GM23338 (cell line): ENCODE measurements at regions not wholly inside any gene's neighbourhood (a gene's known extent, or its start where the extent isn't known, plus 50 kb on each side); places are given as distances from the start of the nearest gene placed in this dataset.

ENCODE experiments used
- ATAC-seq: fragments of 200-7000 bp; cut with Tn5 transposase; 3 replicates; pipeline ENCODE4 v1.9.1; 2020
- DNase-seq: peaks from one replicate; pipeline ENCODE4 v3.0.0-alpha.2; 2015; ENCODE audit warnings: low spot score
- H2AFZ ChIP-seq: fragments of 200-600 bp; sonication (generic); 2 replicates; pipeline ENCODE4 v1.8.0; 2016; ENCODE audit warnings: antibody characterized with exemption, mild to moderate bottlenecking, moderate library complexity
- H3F3A ChIP-seq: fragments of 200-600 bp; sonication (generic); replicated peaks from 2 replicates; pipeline ENCODE4 v1.8.0; 2017; ENCODE audit warnings: antibody characterized with exemption, mixed run types, low read depth
- H3K27ac ChIP-seq: fragments of 200-600 bp; sonication (generic); 2 replicates; pipeline ENCODE4 v1.6.1; 2016; ENCODE audit warnings: low read depth
- H3K27me3 ChIP-seq: fragments of 200-600 bp; sonication (generic); 2 replicates; pipeline ENCODE4 v1.8.0; 2016; ENCODE audit warnings: mild to moderate bottlenecking, mixed run types, moderate library complexity; ENCODE audit not compliant: insufficient read depth
- H3K36me3 ChIP-seq: fragments of 200-600 bp; sonication (generic); 2 replicates; pipeline ENCODE4 v1.8.0; 2016; ENCODE audit warnings: mild to moderate bottlenecking; ENCODE audit not compliant: insufficient read depth
- H3K4me1 ChIP-seq: fragments of 200-600 bp; sonication (generic); 2 replicates; pipeline ENCODE4 v1.8.0; 2016; ENCODE audit warnings: mild to moderate bottlenecking, moderate library complexity; ENCODE audit not compliant: insufficient read depth
- H3K4me2 ChIP-seq: fragments of 200-600 bp; sonication (generic); 2 replicates; pipeline ENCODE4 v1.7.1; 2017; ENCODE audit warnings: mixed run types
- H3K4me3 ChIP-seq: fragments of 200-600 bp; sonication (generic); 2 replicates; pipeline ENCODE4 v1.6.1; 2016; ENCODE audit warnings: mixed run types
- H3K79me2 ChIP-seq: fragments of 200-600 bp; sonication (generic); replicated peaks from 2 replicates; pipeline ENCODE4 v1.8.0; 2017; ENCODE audit warnings: mild to moderate bottlenecking; ENCODE audit not compliant: insufficient read depth
- H3K9me2 ChIP-seq: fragments of 200-600 bp; sonication (generic); 2 replicates; pipeline ENCODE4 v1.8.0; 2017; ENCODE audit not compliant: insufficient read depth
- H4K20me1 ChIP-seq: fragments of 200-600 bp; sonication (generic); replicated peaks from 2 replicates; pipeline ENCODE4 v1.8.0; 2017; ENCODE audit warnings: mild to moderate bottlenecking; ENCODE audit not compliant: insufficient read depth
- H3K27ac Mint-ChIP-seq: 2 replicates; pipeline ENCODE4 v1.8.0; 2020; ENCODE audit warnings: inconsistent platforms, mild to moderate bottlenecking, moderate library complexity, mixed read lengths
- H3K27me3 Mint-ChIP-seq: 3 replicates; pipeline ENCODE4 v1.8.0; 2022; ENCODE audit warnings: low read depth, mild to moderate bottlenecking, moderate library complexity, mixed read lengths, inconsistent platforms; ENCODE audit not compliant: insufficient read depth, poor library complexity
- H3K36me3 Mint-ChIP-seq: 3 replicates; pipeline ENCODE4 v1.8.0; 2021; ENCODE audit warnings: low read depth, mild to moderate bottlenecking, inconsistent platforms, moderate library complexity, mixed read lengths
- H3K4me1 Mint-ChIP-seq: 3 replicates; pipeline ENCODE4 v1.8.0; 2020; ENCODE audit warnings: mild to moderate bottlenecking, inconsistent platforms, mixed read lengths
- H3K4me3 Mint-ChIP-seq: 3 replicates; pipeline ENCODE4 v1.8.0; 2021; ENCODE audit warnings: moderate library complexity, mild to moderate bottlenecking, inconsistent platforms, mixed read lengths
- H3K9me3 Mint-ChIP-seq: 3 replicates; pipeline ENCODE4 v1.8.0; 2020; ENCODE audit warnings: moderate library complexity, mild to moderate bottlenecking, inconsistent platforms, mixed read lengths
- CREB1 ChIP-seq: fragments of 250-450 bp; sonication (Bioruptor Pico); IDR thresholded peaks from 2 replicates; pipeline ENCODE4 v1.5.0; 2020; ENCODE audit warnings: low read depth, mild to moderate bottlenecking, moderate library complexity
- CTCF ChIP-seq, 2 experiments: fragments of 200-600 bp in 1 of 2; sonication (generic) in 1 of 2; conservative IDR thresholded peaks; 2 replicates each; pipeline versions ENCODE4 v1.5.1 to v1.6.1; 2016 to 2017; ENCODE audit warnings: antibody characterized with exemption in 2 of 2, low read depth in 2 of 2, mild to moderate bottlenecking in 2 of 2, moderate library complexity in 1 of 2
- ETS1 ChIP-seq: IDR thresholded peaks from 2 replicates; pipeline ENCODE4 v1.6.1; 2016; ENCODE audit warnings: antibody characterized with exemption
- EZH2 ChIP-seq: fragments of 200-600 bp; sonication (generic); IDR thresholded peaks from one replicate; pipeline ENCODE4 v1.8.0; 2017; ENCODE audit warnings: antibody characterized with exemption, mild to moderate bottlenecking, low read depth; ENCODE audit not compliant: unreplicated experiment
- EZH2phosphoT487 ChIP-seq: fragments of 200-600 bp; sonication (generic); IDR thresholded peaks from one replicate; pipeline ENCODE4 v1.8.1; 2018; ENCODE audit warnings: antibody characterized with exemption; ENCODE audit not compliant: unreplicated experiment
- JUNB ChIP-seq: IDR thresholded peaks from one replicate; pipeline ENCODE4 v1.6.1; 2016; ENCODE audit warnings: antibody characterized with exemption; ENCODE audit not compliant: unreplicated experiment
- NANOG ChIP-seq: IDR thresholded peaks from 2 replicates; pipeline ENCODE4 v1.6.1; 2016; ENCODE audit warnings: antibody characterized with exemption, borderline replicate concordance
- POLR2AphosphoS5 ChIP-seq: IDR thresholded peaks from 2 replicates; pipeline ENCODE4 v1.6.1; 2016; ENCODE audit warnings: antibody characterized with exemption, low read depth
- REST ChIP-seq: IDR thresholded peaks from one replicate; pipeline ENCODE4 v1.6.1; 2018; ENCODE audit warnings: antibody characterized with exemption; ENCODE audit not compliant: unreplicated experiment
- STAT1 ChIP-seq: IDR thresholded peaks from one replicate; pipeline ENCODE4 v1.6.1; 2016; ENCODE audit warnings: antibody characterized with exemption; ENCODE audit not compliant: unreplicated experiment
- ZNF114 ChIP-seq: fragments of 250-450 bp; sonication (Bioruptor Pico); IDR thresholded peaks from 2 replicates; pipeline ENCODE4 v1.5.0; 2020; ENCODE audit warnings: mild to moderate bottlenecking, moderate library complexity
- ZNF331 ChIP-seq: fragments of 250-450 bp; sonication (Bioruptor Pico); IDR thresholded peaks from 2 replicates; pipeline ENCODE4 v1.5.0; 2020; ENCODE audit warnings: low read depth, mild to moderate bottlenecking, moderate library complexity
- ZNF462 ChIP-seq: fragments of 250-450 bp; sonication (Bioruptor Pico); IDR thresholded peaks from 2 replicates; pipeline ENCODE4 v1.5.0; 2020; ENCODE audit warnings: mild to moderate bottlenecking, moderate library complexity

- Histone ChIP-seq H4K20me1 (no peaks in the 10 kb centered on the region), H3K4me3 (no peak overlapping the region), H3K27ac (no peak overlapping the region), H3K4me1 (no peaks in the 10 kb centered on the region), H2AFZ (no peak overlapping the region), H3K79me2 (no peaks in the 10 kb centered on the region), H3F3A (no peaks in the 10 kb centered on the region), H3K27me3 (no peaks in the 10 kb centered on the region), H3K36me3 (no peaks in the 10 kb centered on the region), H3K9me2 (peaks cover 19% of the 10 kb centered on the region), H3K4me2 (no peak overlapping the region)
- TF ChIP-seq NANOG (no peak), CTCF (conservative IDR thresholded peaks at IDR 0.05; ENCODE audit: low read depth in 2 of 2) (no peak), JUNB (no peak), ZNF331 (CRISPR knock-in tag) (no peak), ZNF462 (CRISPR knock-in tag) (no peak), POLR2AphosphoS5 (no peak), ETS1 (no peak), CREB1 (CRISPR knock-in tag) (no peak), ZNF114 (CRISPR knock-in tag) (no peak), REST (no peak), EZH2phosphoT487 (no peak), STAT1 (no peak), EZH2 (no peak)
- DNase-seq (no peak), ATAC-seq (no peak)
- H3K27me3 Mint-ChIP-seq = no peaks in the 10 kb centered on the region
- no peak overlapping the region for H3K4me3 Mint-ChIP-seq
- H3K36me3 Mint-ChIP-seq = no peaks in the 10 kb centered on the region
- peaks cover 3% of the 10 kb centered on the region; the same call in 2 of the 3 replicates for H3K9me3 Mint-ChIP-seq
- no peaks in the 10 kb centered on the region for H3K4me1 Mint-ChIP-seq
- H3K27ac Mint-ChIP-seq = no peak overlapping the region
Measured at GRCh38 chr10:78639629-78640028, 429.1 kb upstream of the ZMIZ1 start.
